Stimulated activated CD4-positive, alpha-beta T cell treated with anti-CD3 and anti-CD28 coated beads, TNF-alpha, amount 100 ng/mL, for 48 hours (primary cell): ENCODE measurements at regions not wholly inside any gene's neighbourhood (a gene's known extent, or its start where the extent isn't known, plus 50 kb on each side); places are given as distances from the start of the nearest gene placed in this dataset.

ENCODE experiments used
- DNase-seq, 3 donors: peaks; one replicate each; pipeline ENCODE4 v3.0.0-alpha.2; 2020; ENCODE audit warnings: low read depth in 3 of 3

GRCh38 chr13:44176173-44176572 is 197.5 kb upstream of the SERP2 start:
- DNase-seq = no peak

- DNase-seq = no peak
Observed at GRCh38 chr13:44180876-44181536, 192.6 kb upstream of the SERP2 start.

GRCh38 chr13:44181931-44182330 is 191.7 kb upstream of the SERP2 start:
- DNase-seq = no peak

GRCh38 chr13:44184740-44185139 is 188.9 kb upstream of the SERP2 start:
- no peak for DNase-seq

- DNase-seq = no peak
Observed at GRCh38 chr13:44188257-44188656, 185.4 kb upstream of the SERP2 start.

GRCh38 chr13:44189085-44189484 is 184.5 kb upstream of the SERP2 start:
- no peak for DNase-seq

GRCh38 chr13:44191103-44191502 is 182.5 kb upstream of the SERP2 start:
- DNase-seq = no peak

- peak in 1 of 3 donors; percentile 28 for DNase-seq
Observed at GRCh38 chr13:44191504-44192171, 182.0 kb upstream of the SERP2 start.

GRCh38 chr13:44193731-44194130 is 179.9 kb upstream of the SERP2 start:
- DNase-seq = no peak

GRCh38 chr13:44195245-44195644 is 178.4 kb upstream of the SERP2 start:
- DNase-seq = no peak

GRCh38 chr13:44196196-44196751 is 177.3 kb upstream of the SERP2 start:
- DNase-seq = no peak

GRCh38 chr13:44197791-44198770 is 175.5 kb upstream of the SERP2 start:
- peak in 2 of 3 donors; percentile 23 to 38 for DNase-seq

- no peak for DNase-seq
Observed at GRCh38 chr13:44198826-44199225, 174.8 kb upstream of the SERP2 start.

- DNase-seq = no peak
Observed at GRCh38 chr13:44199627-44200207, 173.9 kb upstream of the SERP2 start.

- no peak for DNase-seq
Observed at GRCh38 chr13:44206434-44206833, 167.2 kb upstream of the SERP2 start.

GRCh38 chr13:44207476-44207875 is 166.1 kb upstream of the SERP2 start:
- DNase-seq = no peak

GRCh38 chr13:44210525-44210924 is 163.1 kb upstream of the SERP2 start:
- DNase-seq = no peak

- no peak for DNase-seq
Observed at GRCh38 chr13:44211286-44211685, 162.3 kb upstream of the SERP2 start.

- no peak for DNase-seq
Observed at GRCh38 chr13:44211704-44212346, 161.8 kb upstream of the SERP2 start.

GRCh38 chr13:44212633-44213396 is 160.8 kb upstream of the SERP2 start:
- no peak for DNase-seq
